ENCODE measurements at regions not wholly inside any gene's neighbourhood (a gene's known extent, or its start where the extent isn't known, plus 50 kb on each side); places are given as distances from the start of the nearest gene placed in this dataset.

- DNase-seq (ENCODE audit: low read depth): no peak
- TF ChIP-seq, protein P1, sequence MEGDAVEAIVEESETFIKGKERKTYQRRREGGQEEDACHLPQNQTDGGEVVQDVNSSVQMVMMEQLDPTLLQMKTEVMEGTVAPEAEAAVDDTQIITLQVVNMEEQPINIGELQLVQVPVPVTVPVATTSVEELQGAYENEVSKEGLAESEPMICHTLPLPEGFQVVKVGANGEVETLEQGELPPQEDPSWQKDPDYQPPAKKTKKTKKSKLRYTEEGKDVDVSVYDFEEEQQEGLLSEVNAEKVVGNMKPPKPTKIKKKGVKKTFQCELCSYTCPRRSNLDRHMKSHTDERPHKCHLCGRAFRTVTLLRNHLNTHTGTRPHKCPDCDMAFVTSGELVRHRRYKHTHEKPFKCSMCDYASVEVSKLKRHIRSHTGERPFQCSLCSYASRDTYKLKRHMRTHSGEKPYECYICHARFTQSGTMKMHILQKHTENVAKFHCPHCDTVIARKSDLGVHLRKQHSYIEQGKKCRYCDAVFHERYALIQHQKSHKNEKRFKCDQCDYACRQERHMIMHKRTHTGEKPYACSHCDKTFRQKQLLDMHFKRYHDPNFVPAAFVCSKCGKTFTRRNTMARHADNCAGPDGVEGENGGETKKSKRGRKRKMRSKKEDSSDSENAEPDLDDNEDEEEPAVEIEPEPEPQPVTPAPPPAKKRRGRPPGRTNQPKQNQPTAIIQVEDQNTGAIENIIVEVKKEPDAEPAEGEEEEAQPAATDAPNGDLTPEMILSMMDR (IDR thresholded peaks at IDR 0.05; ENCODE audit: insufficient read depth, low read depth, low read length): no peak
- no peak overlapping the region for H3K4me3 ChIP-seq (ENCODE audit: low read depth, low read length)
Measured at GRCh38 chr5:45017568-45017967, 208.8 kb downstream of the MRPS30 start.

DNA sequence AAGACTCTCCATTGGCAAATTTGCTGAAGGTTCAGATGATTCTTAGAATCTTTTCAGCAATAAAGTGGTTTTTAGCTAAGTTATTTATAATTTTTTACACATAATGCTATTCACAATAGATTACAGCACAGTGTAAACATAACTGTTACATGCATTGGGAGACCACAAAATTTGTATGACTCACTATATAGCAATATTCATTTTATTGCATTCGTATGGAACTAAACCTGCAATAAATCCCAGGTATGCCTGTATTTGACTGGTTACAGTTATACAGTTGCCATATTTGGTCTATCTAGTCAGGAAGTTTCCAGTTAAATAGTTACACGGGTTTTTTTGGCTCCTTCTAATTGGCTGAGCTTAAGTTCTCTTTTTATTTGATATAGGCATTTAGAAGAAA, 220.8 kb downstream of the MRPS30 start:
- no peak for DNase-seq (ENCODE audit: low read depth)
- TF ChIP-seq, protein P1 (IDR thresholded peaks at IDR 0.05; ENCODE audit: insufficient read depth, low read depth, low read length): no peak
- H3K4me3 ChIP-seq (ENCODE audit: low read depth, low read length): no peak overlapping the region

- TF ChIP-seq, protein P1 (IDR thresholded peaks at IDR 0.05; ENCODE audit: insufficient read depth, low read depth, low read length): no peak
- no peak for DNase-seq (ENCODE audit: low read depth)
- H3K4me3 ChIP-seq (ENCODE audit: low read depth, low read length): no peak overlapping the region
Measured at GRCh38 chr5:45035991-45036390, 227.2 kb downstream of the MRPS30 start.

DNA sequence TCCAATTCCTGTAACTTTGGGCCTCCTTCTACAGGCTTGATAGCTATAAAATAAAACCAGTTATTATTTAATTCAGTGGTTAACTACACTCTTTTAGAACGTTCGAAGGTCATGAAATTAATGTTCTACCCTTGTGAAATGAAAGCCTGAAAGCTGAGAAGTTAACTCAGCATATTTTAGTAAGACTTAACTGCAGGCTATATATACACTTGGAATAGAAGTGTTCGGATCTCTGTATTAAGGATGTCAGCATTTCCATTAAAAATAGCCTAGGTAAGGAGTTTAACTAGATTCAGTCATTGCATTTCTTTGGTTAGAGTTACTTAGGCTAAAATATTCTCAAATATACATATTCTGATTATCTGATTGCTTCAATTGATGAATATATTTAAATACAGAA, 229.2 kb downstream of the MRPS30 start:
- H3K4me3 ChIP-seq (ENCODE audit: low read depth, low read length): no peak overlapping the region
- no peak for DNase-seq (ENCODE audit: low read depth)
- TF ChIP-seq, protein P1 (IDR thresholded peaks at IDR 0.05; ENCODE audit: insufficient read depth, low read depth, low read length): no peak

DNA sequence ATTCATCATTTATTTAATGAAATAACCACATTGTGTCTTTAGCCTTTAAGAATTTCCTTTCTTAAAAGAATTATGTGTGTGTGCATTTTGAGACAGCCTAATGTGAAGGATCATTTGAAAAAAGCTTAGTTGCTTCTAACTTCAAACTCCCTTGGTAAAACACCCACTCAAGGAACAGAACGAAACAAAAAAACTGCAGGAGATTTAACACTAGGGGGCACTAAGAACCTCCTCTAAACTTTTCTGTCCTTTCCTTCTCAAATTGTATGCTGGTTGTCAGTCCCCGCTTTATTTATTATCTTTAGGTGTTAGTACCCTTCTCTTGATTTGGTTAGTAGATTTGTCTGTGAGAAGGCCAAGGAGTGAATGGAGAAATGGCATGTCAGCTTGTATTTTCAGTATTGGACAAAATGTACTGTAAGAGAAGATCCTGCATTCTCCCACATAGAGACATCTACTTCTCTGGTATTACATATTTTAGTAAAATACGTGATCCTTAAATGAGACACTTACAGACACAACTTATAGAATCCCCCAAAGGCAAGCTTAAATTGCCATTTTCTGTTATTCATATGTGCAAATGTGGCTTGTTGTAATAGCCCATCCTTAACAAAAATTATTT, 229.7 kb downstream of the MRPS30 start:
- DNase-seq (ENCODE audit: low read depth): peak; percentile 0
- TF ChIP-seq, protein P1 (IDR thresholded peaks at IDR 0.05; ENCODE audit: insufficient read depth, low read depth, low read length): peak; percentile 30

DNA sequence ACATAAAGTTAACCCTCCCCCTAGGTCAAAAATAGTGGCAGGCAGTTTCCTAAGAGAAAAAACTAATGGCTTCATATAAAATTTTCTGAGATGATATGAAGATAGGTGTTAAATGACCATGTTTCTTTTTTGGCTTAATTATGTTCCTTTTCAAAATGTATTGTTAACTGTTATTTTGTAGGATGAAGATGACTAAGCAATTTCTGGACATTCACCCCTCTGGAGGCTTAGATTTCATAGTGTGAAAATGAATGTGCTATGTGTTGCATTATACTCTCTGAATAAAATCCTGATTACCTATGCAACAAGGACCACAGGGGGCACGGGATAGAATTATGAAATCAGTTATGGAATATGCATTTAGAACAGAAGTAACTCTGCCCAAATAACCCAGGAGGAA, 233.5 kb downstream of the MRPS30 start:
- H3K4me3 ChIP-seq (ENCODE audit: low read depth, low read length): no peak overlapping the region
- TF ChIP-seq, protein P1 (IDR thresholded peaks at IDR 0.05; ENCODE audit: insufficient read depth, low read depth, low read length): no peak
- DNase-seq (ENCODE audit: low read depth): no peak

More for the DNA sequence above, 229.7 kb downstream of the MRPS30 start:
- no peak overlapping the region for H3K4me3 ChIP-seq (ENCODE audit: low read depth, low read length)

- no peak for DNase-seq (ENCODE audit: low read depth)
- TF ChIP-seq, protein P1 (IDR thresholded peaks at IDR 0.05; ENCODE audit: insufficient read depth, low read depth, low read length): no peak
- H3K4me3 ChIP-seq (ENCODE audit: low read depth, low read length): no peak overlapping the region
Measured at GRCh38 chr5:45057564-45057963, 248.8 kb downstream of the MRPS30 start.

Measured in fibroblast of villous mesenchyme (primary cell).